GM19239 (cell line): ENCODE measurements at regions not wholly inside any gene's neighbourhood (a gene's known extent, or its start where the extent isn't known, plus 50 kb on each side); places are given as distances from the start of the nearest gene placed in this dataset.
A peak's percentile ranks its signal among the peaks of the same experiment; 100 is the strongest.
"Not testable (repeated sequence)": the region's sequence is repeated elsewhere in the genome, so short reads cannot be mapped to it uniquely, and the experiment has no call there.

Experiments used
- DNase-seq: peaks from one replicate; pipeline ENCODE4 v3.0.0; 2011; ENCODE audit warnings: low spot score; ENCODE audit not compliant: insufficient read length
- FAIRE-seq: peaks from 2 replicates; lab custom pipeline; 2011; peaks lifted over from hg19 to GRCh38; lab: Jason Lieb, UNC

DNA sequence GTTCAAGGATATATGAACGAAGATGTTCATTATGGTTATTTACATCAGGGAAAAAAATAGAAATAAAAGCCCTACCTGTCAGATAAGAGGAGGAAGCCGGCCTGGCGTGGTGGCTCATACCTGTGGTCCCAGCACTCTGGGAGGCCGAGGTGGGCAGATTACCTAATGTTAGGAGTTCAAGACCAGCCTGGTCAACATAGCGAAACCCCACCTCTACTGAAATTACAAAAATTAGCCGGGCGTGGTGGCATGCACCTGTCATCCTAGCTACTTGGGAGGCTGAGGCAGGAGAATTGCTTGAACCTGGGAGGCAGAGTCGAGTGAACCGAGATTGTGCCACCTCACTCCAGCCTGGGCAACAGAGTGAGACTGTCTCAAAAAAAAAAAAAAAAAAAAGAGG, 328.8 kb upstream of the SFRP2 start:
- DNase-seq, FAIRE-seq: not testable (repeated sequence)

GRCh38 chr4:154107337-154107736, 318.5 kb upstream of the SFRP2 start:
- no peak for FAIRE-seq
- no peak for DNase-seq

GRCh38 chr4:154088741-154089140, 299.9 kb upstream of the SFRP2 start:
- FAIRE-seq: no peak
- DNase-seq: no peak

- DNase-seq (no peak), FAIRE-seq (no peak)
These were observed 297.4 kb upstream of the SFRP2 start for GRCh38 chr4:154086247-154086646.

GRCh38 chr4:154084864-154085263, 296.0 kb upstream of the SFRP2 start:
- DNase-seq (no peak), FAIRE-seq (no peak)

GRCh38 chr4:154082760-154083535, 294.1 kb upstream of the SFRP2 start:
- no peak for DNase-seq
- no peak for FAIRE-seq

DNA sequence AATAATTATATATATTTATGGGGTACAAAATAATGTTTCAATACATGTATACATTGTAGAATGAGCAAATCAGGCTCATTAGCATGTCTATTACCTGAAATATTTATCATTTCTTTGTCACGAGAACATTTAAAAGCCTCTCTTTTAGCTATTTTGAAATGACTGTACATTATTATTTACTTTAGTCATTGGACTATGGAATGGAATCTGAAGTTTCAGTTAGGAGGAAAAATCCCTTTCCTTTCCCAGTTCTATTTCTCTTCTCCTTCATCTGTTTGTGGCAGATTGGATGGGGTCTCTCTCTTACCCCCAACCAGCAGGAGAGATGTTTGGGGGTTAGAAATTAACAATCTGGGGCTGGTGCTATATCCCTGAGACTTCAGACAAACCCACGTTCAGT, 292.5 kb upstream of the SFRP2 start:
- DNase-seq (no peak), FAIRE-seq (no peak)

GRCh38 chr4:154078504-154079350, 289.8 kb upstream of the SFRP2 start:
- FAIRE-seq (peak; percentile 21), DNase-seq (no peak)

GRCh38 chr4:154076921-154077320, 288.0 kb upstream of the SFRP2 start:
- DNase-seq (no peak), FAIRE-seq (no peak)

DNA sequence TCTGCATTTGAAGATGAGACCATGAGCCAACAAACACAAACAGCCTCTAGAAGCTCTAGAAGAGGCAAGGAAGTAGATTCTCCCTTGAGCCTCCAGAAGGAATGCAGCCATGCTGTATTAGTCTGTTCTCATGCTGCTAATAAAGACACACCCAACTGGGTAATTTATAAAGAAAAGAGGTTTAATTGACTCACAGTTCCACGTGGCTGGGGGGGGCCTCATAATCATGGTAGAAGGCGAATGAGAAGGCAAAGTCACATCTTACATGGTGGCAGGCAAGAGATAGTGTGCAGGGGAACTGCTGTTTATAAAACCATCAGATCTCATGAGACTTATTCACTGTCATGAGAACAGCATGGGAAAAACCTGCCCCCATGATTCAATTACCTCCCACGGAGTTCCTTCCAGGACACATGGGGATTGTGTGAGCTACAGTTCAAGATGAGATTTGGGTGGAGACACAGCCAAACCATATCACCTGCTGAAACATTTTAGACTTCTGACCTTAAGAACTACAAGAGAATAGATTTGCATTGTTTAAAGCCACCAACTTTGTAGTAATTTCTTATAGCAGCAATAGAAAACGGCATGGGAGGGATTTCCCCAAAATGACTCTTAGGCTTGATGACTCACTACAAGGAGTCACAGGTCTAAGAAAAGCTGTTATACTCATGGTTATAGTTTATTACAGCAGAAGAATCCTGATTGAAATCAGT, 284.4 kb upstream of the SFRP2 start:
- DNase-seq (no peak), FAIRE-seq (no peak)

DNA sequence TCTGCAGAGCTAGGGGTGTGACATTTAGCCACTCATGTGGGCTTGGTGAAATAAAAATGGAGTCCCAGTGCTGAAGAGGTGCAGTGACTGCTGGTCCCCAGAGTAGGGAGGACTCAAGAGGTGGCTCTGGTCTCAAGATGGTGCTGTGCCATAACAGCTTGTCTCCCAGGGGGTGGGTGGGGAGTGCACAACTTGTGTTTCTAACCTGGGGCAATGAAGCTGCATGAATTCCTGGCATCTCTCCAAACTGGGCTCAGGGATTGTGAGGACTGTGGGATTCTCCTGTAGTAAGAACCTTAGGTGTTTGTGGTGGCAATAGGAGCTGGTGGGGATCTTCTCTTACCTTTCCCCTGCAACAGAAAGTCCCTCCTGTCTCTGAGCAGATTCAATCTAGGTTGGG, 278.9 kb upstream of the SFRP2 start:
- FAIRE-seq (no peak), DNase-seq (no peak)

- FAIRE-seq: no peak
- no peak for DNase-seq
These were observed 276.5 kb upstream of the SFRP2 start for GRCh38 chr4:154065368-154065767.

- no peak for DNase-seq
- no peak for FAIRE-seq
These were observed 275.4 kb upstream of the SFRP2 start for GRCh38 chr4:154064244-154064643.

DNA sequence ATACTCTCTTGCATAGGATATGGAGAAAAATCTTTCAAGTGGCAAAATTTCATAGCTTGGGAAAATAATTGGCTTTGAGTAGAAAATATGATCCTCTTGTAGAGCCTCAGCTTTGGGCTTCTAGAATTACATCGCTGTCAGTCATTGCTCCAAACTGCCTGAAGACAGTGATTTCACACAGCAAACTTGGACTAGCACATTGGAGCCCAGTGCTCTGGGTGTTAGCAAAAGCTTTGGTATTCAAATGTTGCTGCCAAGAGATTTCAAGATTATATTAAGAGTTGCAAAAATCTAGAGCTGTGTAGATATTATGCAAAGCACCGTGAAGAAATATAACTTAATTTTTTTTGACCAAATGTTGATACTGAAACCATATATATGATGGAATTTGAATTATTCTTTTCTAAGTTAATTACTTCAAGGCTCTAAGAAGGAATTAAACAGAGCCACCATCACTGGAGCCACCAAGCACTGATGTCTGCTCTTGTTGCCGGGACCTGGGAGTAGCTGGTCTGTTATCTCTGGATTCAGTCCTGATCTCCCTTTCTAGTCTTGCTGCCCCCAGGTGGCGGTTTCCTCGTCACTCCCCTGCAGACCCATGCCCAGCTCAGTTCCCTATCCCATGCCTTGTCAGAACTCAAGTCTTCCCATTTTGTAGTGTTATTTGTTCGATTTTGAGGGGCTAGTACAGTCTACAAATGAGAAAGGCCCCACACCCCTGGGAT, 260.7 kb upstream of the SFRP2 start:
- DNase-seq (no peak), FAIRE-seq (no peak)

DNA sequence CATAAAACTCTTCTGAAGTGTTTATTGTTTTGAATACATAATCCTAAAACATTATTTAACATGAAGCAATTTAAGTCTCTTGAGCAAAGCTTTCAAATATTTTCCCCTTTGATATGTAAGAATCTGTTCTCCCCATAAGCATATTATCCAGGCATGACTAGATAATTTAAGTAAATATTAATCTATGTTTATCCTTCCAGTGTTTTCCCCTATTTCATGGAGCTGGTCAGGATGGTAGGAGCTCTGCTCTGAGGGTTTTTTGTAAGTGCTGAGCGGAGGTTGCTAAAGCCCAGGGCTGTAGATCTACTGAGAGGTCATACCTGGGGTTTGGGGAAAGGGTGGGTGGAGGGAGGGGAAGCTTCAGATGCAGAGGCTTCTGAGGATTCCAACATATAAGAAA, 258.9 kb upstream of the SFRP2 start:
- no peak for DNase-seq
- no peak for FAIRE-seq

DNA sequence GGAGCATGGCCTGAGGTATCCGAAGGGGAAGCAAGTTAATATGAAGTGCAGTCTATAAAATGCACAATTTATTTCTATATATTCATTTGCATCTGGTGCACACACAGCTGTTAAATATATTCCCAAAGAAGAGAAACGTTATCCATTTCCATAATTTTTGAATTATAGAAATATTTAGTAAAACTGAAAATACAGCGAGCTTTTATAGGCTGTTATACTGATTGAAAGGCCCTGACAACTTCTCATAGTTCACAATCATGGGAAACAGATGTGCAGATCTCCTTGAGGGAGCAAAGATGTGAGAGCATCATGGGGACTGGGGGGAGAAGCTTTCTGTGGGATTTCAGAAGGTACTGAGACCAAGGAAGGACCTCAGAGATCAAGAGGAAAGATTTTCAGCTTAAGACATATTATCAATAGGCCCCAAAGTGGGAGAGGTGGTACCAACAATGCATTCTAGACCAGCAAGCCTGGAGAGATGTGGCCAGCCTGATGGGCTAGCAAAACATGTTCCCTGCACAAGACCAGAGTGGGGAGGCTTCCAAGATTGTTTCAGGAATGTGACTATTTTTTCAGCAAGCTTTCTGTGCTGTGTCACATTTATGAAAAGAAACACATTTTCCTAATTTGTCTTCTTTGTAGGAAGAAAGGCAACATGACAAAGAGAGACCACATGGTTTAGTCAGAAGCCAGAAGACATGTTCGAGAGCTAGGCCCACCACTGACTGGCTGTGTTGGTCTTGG, 256.0 kb upstream of the SFRP2 start:
- no peak for DNase-seq
- no peak for FAIRE-seq

DNA sequence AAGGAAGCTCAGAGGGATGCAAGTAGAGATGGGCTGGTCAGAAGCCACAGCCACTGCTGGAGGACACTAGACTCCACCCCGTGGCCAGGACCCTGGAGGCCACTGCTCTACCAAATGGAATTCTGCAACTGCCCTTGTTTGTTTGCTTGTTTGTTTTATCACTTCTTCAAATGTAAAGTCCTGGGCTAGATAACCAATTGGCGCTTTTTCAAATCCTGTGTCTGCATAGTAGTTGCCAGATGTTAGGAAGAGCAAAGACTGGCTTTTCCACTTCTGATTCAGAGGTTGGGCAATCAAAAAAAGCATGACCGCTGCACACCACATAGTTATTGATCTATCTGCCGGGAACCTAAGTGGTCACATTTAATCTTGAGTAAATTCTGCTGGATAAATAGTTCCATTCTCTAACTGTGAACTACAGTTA, 255.2 kb upstream of the SFRP2 start:
- FAIRE-seq: no peak

DNA sequence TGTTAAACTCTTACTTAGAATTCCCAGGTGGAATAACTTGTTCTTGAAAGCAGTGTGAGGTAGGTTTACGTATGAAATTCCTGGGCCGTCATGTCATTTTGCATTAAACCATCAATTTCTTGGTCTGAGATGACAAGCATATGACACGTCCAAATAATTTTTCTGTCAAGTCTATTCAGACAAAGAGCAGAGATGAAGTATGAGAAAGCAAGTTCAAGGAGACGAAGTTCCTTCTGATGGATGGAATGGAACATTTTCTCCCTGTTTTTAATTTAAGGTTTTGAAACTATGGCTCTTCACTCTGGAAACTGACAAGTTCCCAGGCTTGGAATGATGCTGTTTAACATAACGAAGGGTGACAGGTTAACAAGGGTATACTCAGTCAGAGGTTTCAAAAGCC, 252.8 kb upstream of the SFRP2 start:
- FAIRE-seq (no peak), DNase-seq (no peak)

More for the DNA sequence above, 255.2 kb upstream of the SFRP2 start:
- DNase-seq: no peak
